GM19452 (cell line): ENCODE measurements at regions not wholly inside any gene's neighbourhood (a gene's known extent, or its start where the extent isn't known, plus 50 kb on each side); places are given as distances from the start of the nearest gene placed in this dataset.
"Not testable (repeated sequence)": the region's sequence is repeated elsewhere in the genome, so short reads cannot be mapped to it uniquely, and the experiment has no call there.

ENCODE experiments used
- ATAC-seq: cut with Tn5 transposase; IDR thresholded peaks from one replicate; pipeline ENCODE4 v1.9.1; 2021; ENCODE audit not compliant: unreplicated experiment

- no peak for ATAC-seq
Measured at GRCh38 chr11:23729088-23729487, 767.8 kb upstream of the LUZP2 start.

- no peak for ATAC-seq
Measured at GRCh38 chr11:23730307-23730998, 766.4 kb upstream of the LUZP2 start.

- no peak for ATAC-seq
Measured at GRCh38 chr11:23732026-23732425, 764.8 kb upstream of the LUZP2 start.

- no peak for ATAC-seq
Measured at GRCh38 chr11:23746896-23747295, 750.0 kb upstream of the LUZP2 start.

- no peak for ATAC-seq
Measured at GRCh38 chr11:23749762-23750430, 747.0 kb upstream of the LUZP2 start.

GRCh38 chr11:23751280-23751679 is 745.6 kb upstream of the LUZP2 start:
- ATAC-seq = no peak

GRCh38 chr11:23755076-23755475 is 741.8 kb upstream of the LUZP2 start:
- ATAC-seq = no peak

GRCh38 chr11:23755769-23756168 is 741.1 kb upstream of the LUZP2 start:
- no peak for ATAC-seq

- ATAC-seq = no peak
Measured at GRCh38 chr11:23759489-23759888, 737.4 kb upstream of the LUZP2 start.

GRCh38 chr11:23764286-23764685 is 732.6 kb upstream of the LUZP2 start:
- ATAC-seq = no peak

- ATAC-seq = no peak
Measured at GRCh38 chr11:23765682-23766252, 731.1 kb upstream of the LUZP2 start.

- ATAC-seq = no peak
Measured at GRCh38 chr11:23767576-23767975, 729.3 kb upstream of the LUZP2 start.

GRCh38 chr11:23769214-23769613 is 727.6 kb upstream of the LUZP2 start:
- ATAC-seq = no peak

- ATAC-seq = no peak
Measured at GRCh38 chr11:23772081-23772480, 724.8 kb upstream of the LUZP2 start.

- ATAC-seq = no peak
Measured at GRCh38 chr11:23778971-23779370, 717.9 kb upstream of the LUZP2 start.

GRCh38 chr11:23780231-23780630 is 716.6 kb upstream of the LUZP2 start:
- ATAC-seq = no peak

- no peak for ATAC-seq
Measured at GRCh38 chr11:23781803-23782560, 714.9 kb upstream of the LUZP2 start.

- ATAC-seq = not testable (repeated sequence)
Measured at GRCh38 chr11:23786974-23787373, 709.9 kb upstream of the LUZP2 start.

- ATAC-seq = no peak
Measured at GRCh38 chr11:23789200-23789853, 707.5 kb upstream of the LUZP2 start.

GRCh38 chr11:23789938-23790371 is 706.9 kb upstream of the LUZP2 start:
- no peak for ATAC-seq
